ENCODE measurements at regions not wholly inside any gene's neighbourhood (a gene's known extent, or its start where the extent isn't known, plus 50 kb on each side); places are given as distances from the start of the nearest gene placed in this dataset.

- ChIA-PET CTCF (no interaction called here), POLR2A (no interaction called here)
- no peaks in the 10 kb centered on the region for H3K36me3 ChIP-seq (ENCODE audit: control insufficient read depth in 2 of 2, insufficient read depth in 1 of 2, low read length in 2 of 2)
- no peak for TF ChIP-seq EGR2 (tag by site-specific recombination; IDR thresholded peaks at IDR 0.05; ENCODE audit: low read depth)
- TF ChIP-seq ZFP37 (tag by site-specific recombination; IDR thresholded peaks at IDR 0.05) = no peak
- TF ChIP-seq SCRT2 (tag by site-specific recombination; IDR thresholded peaks at IDR 0.05) = no peak
- no peak for TF ChIP-seq ZNF544 (tag by site-specific recombination; IDR thresholded peaks at IDR 0.05)
- TF ChIP-seq PRDM6 (tag by site-specific recombination; IDR thresholded peaks at IDR 0.05) = no peak
- TF ChIP-seq, protein P1, sequence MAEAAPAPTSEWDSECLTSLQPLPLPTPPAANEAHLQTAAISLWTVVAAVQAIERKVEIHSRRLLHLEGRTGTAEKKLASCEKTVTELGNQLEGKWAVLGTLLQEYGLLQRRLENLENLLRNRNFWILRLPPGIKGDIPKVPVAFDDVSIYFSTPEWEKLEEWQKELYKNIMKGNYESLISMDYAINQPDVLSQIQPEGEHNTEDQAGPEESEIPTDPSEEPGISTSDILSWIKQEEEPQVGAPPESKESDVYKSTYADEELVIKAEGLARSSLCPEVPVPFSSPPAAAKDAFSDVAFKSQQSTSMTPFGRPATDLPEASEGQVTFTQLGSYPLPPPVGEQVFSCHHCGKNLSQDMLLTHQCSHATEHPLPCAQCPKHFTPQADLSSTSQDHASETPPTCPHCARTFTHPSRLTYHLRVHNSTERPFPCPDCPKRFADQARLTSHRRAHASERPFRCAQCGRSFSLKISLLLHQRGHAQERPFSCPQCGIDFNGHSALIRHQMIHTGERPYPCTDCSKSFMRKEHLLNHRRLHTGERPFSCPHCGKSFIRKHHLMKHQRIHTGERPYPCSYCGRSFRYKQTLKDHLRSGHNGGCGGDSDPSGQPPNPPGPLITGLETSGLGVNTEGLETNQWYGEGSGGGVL (tag by site-specific recombination; IDR thresholded peaks at IDR 0.05) = no peak
- TF ChIP-seq YY2 (tag by site-specific recombination; IDR thresholded peaks at IDR 0.05) = no peak
- no peak for TF ChIP-seq OSR2 (tag by site-specific recombination; IDR thresholded peaks at IDR 0.05)
- no peak for TF ChIP-seq ZNF223 (tag by site-specific recombination; IDR thresholded peaks at IDR 0.05)
- TF ChIP-seq, protein P2, sequence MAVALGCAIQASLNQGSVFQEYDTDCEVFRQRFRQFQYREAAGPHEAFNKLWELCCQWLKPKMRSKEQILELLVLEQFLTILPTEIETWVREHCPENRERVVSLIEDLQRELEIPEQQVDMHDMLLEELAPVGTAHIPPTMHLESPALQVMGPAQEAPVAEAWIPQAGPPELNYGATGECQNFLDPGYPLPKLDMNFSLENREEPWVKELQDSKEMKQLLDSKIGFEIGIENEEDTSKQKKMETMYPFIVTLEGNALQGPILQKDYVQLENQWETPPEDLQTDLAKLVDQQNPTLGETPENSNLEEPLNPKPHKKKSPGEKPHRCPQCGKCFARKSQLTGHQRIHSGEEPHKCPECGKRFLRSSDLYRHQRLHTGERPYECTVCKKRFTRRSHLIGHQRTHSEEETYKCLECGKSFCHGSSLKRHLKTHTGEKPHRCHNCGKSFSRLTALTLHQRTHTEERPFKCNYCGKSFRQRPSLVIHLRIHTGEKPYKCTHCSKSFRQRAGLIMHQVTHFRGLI (tag by site-specific recombination; IDR thresholded peaks at IDR 0.05) = no peak
- TF ChIP-seq ZNF274 (IDR thresholded peaks at IDR 0.05; ENCODE audit: low read length) = no peak
- TF ChIP-seq ZNF274 (tag by site-specific recombination; IDR thresholded peaks at IDR 0.05; ENCODE audit: borderline replicate concordance) = no peak
- TF ChIP-seq, protein P3, sequence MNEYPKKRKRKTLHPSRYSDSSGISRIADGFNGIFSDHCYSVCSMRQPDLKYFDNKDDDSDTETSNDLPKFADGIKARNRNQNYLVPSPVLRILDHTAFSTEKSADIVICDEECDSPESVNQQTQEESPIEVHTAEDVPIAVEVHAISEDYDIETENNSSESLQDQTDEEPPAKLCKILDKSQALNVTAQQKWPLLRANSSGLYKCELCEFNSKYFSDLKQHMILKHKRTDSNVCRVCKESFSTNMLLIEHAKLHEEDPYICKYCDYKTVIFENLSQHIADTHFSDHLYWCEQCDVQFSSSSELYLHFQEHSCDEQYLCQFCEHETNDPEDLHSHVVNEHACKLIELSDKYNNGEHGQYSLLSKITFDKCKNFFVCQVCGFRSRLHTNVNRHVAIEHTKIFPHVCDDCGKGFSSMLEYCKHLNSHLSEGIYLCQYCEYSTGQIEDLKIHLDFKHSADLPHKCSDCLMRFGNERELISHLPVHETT (tag by site-specific recombination; IDR thresholded peaks at IDR 0.05) = no peak
- TF ChIP-seq, protein P4, sequence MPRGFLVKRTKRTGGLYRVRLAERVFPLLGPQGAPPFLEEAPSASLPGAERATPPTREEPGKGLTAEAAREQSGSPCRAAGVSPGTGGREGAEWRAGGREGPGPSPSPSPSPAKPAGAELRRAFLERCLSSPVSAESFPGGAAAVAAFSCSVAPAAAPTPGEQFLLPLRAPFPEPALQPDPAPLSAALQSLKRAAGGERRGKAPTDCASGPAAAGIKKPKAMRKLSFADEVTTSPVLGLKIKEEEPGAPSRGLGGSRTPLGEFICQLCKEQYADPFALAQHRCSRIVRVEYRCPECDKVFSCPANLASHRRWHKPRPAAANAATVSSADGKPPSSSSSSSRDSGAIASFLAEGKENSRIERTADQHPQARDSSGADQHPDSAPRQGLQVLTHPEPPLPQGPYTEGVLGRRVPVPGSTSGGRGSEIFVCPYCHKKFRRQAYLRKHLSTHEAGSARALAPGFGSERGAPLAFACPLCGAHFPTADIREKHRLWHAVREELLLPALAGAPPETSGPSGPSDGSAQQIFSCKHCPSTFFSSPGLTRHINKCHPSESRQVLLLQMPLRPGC (tag by site-specific recombination; IDR thresholded peaks at IDR 0.05) = no peak
- no peaks in the 10 kb centered on the region for H3K9me3 ChIP-seq (ENCODE audit: control insufficient read depth, insufficient read depth, low read depth, low read length)
- no peak overlapping the region for H3K4me3 ChIP-seq (ENCODE audit: low read depth, low read length)
- H3K4me1 ChIP-seq (ENCODE audit: control insufficient read depth, insufficient read depth, low read length) = no peaks in the 10 kb centered on the region; the same call in 1 of the 2 replicates
- H3K27ac ChIP-seq (ENCODE audit: extremely low read depth, low read depth, low read length) = no peak overlapping the region
These were observed 89.0 kb upstream of the TENT5D start for GRCh38 chrX:80331285-80331684.

DNA sequence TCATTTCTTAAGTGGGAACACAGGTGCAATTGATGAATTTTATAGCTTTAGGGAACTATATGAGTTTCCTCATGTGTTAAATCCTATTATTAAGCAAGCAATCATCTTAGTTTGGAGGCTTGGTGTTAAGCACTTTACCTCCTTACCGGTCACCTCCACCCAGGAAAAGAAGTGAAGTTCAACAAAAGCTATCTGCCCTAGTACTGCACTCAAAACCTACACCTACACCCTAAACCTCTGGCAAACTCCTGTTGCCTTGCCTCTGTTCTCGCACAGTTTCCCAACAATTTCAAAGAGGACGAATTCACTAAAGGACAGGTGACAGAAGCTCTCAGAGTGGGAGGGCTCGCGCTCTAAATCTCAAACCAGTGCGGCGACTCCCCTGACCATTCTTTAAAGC lies 85.7 kb upstream of the TENT5D start:
- Histone ChIP-seq H3K4me1 (ENCODE audit: control insufficient read depth, insufficient read depth, low read length) (no peaks in the 10 kb centered on the region; the same call in 1 of the 2 replicates), H3K4me3 (ENCODE audit: low read depth, low read length) (no peak overlapping the region), H3K27ac (ENCODE audit: extremely low read depth, low read depth, low read length) (no peak overlapping the region), H3K9me3 (ENCODE audit: control insufficient read depth, insufficient read depth, low read depth, low read length) (no peaks in the 10 kb centered on the region), H3K36me3 (ENCODE audit: control insufficient read depth in 2 of 2, insufficient read depth in 1 of 2, low read length in 2 of 2) (no peaks in the 10 kb centered on the region)
- TF ChIP-seq ZBTB6 (tag by site-specific recombination; IDR thresholded peaks at IDR 0.05) (no peak), YY2 (tag by site-specific recombination; IDR thresholded peaks at IDR 0.05) (no peak), SCRT2 (tag by site-specific recombination; IDR thresholded peaks at IDR 0.05) (no peak)
- TF ChIP-seq, protein P5, sequence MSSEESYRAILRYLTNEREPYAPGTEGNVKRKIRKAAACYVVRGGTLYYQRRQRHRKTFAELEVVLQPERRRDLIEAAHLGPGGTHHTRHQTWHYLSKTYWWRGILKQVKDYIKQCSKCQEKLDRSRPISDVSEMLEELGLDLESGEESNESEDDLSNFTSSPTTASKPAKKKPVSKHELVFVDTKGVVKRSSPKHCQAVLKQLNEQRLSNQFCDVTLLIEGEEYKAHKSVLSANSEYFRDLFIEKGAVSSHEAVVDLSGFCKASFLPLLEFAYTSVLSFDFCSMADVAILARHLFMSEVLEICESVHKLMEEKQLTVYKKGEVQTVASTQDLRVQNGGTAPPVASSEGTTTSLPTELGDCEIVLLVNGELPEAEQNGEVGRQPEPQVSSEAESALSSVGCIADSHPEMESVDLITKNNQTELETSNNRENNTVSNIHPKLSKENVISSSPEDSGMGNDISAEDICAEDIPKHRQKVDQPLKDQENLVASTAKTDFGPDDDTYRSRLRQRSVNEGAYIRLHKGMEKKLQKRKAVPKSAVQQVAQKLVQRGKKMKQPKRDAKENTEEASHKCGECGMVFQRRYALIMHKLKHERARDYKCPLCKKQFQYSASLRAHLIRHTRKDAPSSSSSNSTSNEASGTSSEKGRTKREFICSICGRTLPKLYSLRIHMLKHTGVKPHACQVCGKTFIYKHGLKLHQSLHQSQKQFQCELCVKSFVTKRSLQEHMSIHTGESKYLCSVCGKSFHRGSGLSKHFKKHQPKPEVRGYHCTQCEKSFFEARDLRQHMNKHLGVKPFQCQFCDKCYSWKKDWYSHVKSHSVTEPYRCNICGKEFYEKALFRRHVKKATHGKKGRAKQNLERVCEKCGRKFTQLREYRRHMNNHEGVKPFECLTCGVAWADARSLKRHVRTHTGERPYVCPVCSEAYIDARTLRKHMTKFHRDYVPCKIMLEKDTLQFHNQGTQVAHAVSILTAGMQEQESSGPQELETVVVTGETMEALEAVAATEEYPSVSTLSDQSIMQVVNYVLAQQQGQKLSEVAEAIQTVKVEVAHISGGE (tag by site-specific recombination; conservative IDR thresholded peaks at IDR 0.05; ENCODE audit: low read depth) = no peak
- TF ChIP-seq, protein P1 (tag by site-specific recombination; IDR thresholded peaks at IDR 0.05) = no peak
- POLR2A ChIA-PET = no interaction called here
- CTCF ChIA-PET = no interaction called here

Measured in HEK293 (cell line).